ENCODE measurements at regions not wholly inside any gene's neighbourhood (a gene's known extent, or its start where the extent isn't known, plus 50 kb on each side); places are given as distances from the start of the nearest gene placed in this dataset.

DNA sequence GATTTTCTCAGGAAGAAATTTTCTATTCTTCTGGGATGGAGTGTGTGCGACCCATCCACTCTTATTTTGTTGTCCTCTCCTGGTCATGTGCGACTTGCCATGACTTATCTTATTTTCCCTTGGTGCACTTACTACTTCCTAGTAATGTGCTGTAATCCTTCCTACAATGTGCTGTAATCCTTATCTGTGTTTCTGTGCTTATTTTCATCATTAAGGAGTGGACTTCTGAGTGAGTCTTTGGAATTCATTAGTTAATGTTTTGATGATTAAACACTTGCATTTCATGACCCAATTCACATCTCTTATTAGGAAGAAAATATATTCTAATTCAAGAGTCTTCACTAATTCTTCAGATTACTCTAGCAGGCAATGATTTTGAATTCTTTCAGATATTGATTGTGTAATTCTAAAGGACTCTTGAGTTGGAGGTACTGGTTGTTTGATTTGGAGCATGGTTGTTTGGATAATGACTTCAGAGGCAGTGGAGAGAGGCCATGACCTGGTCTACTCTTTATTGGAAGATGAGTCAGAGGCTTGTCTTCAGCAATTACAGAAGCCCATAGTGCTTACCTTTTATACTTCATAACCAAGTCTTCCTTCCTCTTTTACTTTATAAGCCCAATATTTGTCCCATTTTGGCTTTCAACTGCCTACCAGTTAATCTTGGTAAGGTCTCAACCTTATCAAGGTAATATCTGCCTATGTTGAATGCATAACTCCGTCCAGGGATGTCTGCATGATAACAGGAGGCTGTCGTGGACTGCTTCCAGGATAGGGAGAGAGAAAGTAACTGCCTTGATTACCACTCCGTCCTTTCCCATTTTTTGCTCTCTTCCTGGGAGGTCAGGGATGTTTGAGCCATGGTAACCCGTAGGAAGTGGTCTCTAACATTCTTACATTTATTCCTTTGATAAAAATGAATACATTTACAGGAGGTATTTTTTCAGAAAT lies 278.3 kb upstream of the SP8 start:
- no peak for ATAC-seq
- Histone ChIP-seq H3K9me3 (no peaks in the 10 kb centered on the region), H3K27me3 (no peaks in the 10 kb centered on the region), H3K4me3 (no peak overlapping the region), H3K4me1 (no peaks in the 10 kb centered on the region), H3K36me3 (no peaks in the 10 kb centered on the region), H3K27ac (no peak overlapping the region)
- 72 to 81% methylated on average over 6 of the region's 6 CpGs for WGBS, 2 donors (ENCODE audit: low coverage in 1 of 2)
- no peak for TF ChIP-seq POLR2AphosphoS5 (IDR thresholded peaks at IDR 0.05)
- no peak for TF ChIP-seq EP300 (IDR thresholded peaks at IDR 0.05)
- TF ChIP-seq, protein P1, sequence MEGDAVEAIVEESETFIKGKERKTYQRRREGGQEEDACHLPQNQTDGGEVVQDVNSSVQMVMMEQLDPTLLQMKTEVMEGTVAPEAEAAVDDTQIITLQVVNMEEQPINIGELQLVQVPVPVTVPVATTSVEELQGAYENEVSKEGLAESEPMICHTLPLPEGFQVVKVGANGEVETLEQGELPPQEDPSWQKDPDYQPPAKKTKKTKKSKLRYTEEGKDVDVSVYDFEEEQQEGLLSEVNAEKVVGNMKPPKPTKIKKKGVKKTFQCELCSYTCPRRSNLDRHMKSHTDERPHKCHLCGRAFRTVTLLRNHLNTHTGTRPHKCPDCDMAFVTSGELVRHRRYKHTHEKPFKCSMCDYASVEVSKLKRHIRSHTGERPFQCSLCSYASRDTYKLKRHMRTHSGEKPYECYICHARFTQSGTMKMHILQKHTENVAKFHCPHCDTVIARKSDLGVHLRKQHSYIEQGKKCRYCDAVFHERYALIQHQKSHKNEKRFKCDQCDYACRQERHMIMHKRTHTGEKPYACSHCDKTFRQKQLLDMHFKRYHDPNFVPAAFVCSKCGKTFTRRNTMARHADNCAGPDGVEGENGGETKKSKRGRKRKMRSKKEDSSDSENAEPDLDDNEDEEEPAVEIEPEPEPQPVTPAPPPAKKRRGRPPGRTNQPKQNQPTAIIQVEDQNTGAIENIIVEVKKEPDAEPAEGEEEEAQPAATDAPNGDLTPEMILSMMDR (IDR thresholded peaks at IDR 0.05) = no peak
- TF ChIP-seq POLR2A (IDR thresholded peaks at IDR 0.05) = no peak

- ATAC-seq = no peak
- H3K36me3 ChIP-seq = no peaks in the 10 kb centered on the region
- H3K27ac ChIP-seq = no peak overlapping the region
- 77 to 78% methylated on average over 4 of the region's 4 CpGs for WGBS, 2 donors (ENCODE audit: low coverage in 1 of 2)
- TF ChIP-seq POLR2A (IDR thresholded peaks at IDR 0.05) = no peak
- TF ChIP-seq, protein P1 (IDR thresholded peaks at IDR 0.05) = no peak
- TF ChIP-seq POLR2AphosphoS5 (IDR thresholded peaks at IDR 0.05) = no peak
- TF ChIP-seq EP300 (IDR thresholded peaks at IDR 0.05) = no peak
- H3K4me1 ChIP-seq = peaks cover 0 to 10% (median 0%) of the 10 kb centered on the region in 3 donors
- H3K27me3 ChIP-seq = no peaks in the 10 kb centered on the region
- no peak overlapping the region for H3K4me3 ChIP-seq
- H3K9me3 ChIP-seq = no peaks in the 10 kb centered on the region
Observed at GRCh38 chr7:21066221-21066620, 279.5 kb upstream of the SP8 start.

DNA sequence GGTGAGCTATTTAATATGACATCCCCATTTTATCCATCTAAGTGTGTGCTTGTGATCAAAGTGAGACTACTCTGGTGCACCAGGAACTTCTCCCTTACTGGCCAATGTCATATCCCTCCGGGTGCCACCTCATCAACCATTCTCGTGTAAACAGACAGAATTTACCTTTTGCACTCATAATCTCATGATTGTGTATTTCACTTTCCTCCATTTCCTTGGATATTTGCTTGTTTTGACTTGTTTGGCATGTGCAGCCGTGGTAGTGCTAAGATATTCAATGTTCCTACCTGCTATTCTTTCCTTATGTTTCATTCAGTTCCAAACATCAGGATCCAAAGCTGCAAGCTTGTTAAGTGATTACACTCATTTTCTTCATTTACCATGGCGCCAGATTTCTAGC lies 280.5 kb upstream of the SP8 start:
- no peak overlapping the region for H3K27ac ChIP-seq
- H3K4me1 ChIP-seq = peaks cover 0 to 17% (median 0%) of the 10 kb centered on the region in 3 donors
- TF ChIP-seq POLR2AphosphoS5 (IDR thresholded peaks at IDR 0.05) (no peak), EP300 (IDR thresholded peaks at IDR 0.05) (no peak), POLR2A (IDR thresholded peaks at IDR 0.05) (no peak)
- TF ChIP-seq, protein P1 (IDR thresholded peaks at IDR 0.05) = no peak
- ATAC-seq = no peak
- H3K27me3 ChIP-seq = no peaks in the 10 kb centered on the region
- H3K9me3 ChIP-seq = no peaks in the 10 kb centered on the region
- 56 to 71% methylated on average over 4 of the region's 4 CpGs for WGBS, 2 donors (ENCODE audit: low coverage in 1 of 2)
- H3K4me3 ChIP-seq = no peak overlapping the region
- no peaks in the 10 kb centered on the region for H3K36me3 ChIP-seq

DNA sequence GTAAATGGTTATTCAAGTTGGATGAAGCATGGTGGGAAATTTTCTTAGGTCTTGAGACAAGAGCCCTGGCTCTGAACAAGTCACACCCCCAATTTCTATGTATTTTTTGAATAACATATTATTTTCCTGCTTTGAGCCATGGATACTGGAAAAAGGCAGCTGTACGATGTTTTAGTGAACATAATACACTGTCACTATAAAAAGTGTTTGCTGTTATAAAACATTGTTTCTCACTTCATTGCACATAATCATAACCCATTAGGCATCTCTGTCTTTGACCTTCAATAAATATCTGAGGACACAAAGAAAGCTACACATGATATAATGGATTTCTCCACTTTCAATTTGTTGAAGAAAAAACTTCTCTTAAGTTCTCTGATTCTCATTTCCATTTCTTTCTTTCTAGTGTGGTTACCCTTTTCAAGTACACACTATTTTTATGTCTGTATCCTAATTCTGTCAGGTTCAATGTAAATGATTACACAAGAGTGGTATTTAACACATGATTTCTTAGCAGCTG lies 283.9 kb upstream of the SP8 start:
- H3K27me3 ChIP-seq = no peaks in the 10 kb centered on the region
- TF ChIP-seq EP300 (IDR thresholded peaks at IDR 0.05) (no peak), POLR2A (IDR thresholded peaks at IDR 0.05) (no peak), POLR2AphosphoS5 (IDR thresholded peaks at IDR 0.05) (no peak)
- TF ChIP-seq, protein P1 (IDR thresholded peaks at IDR 0.05) = no peak
- no peaks in the 10 kb centered on the region for H3K9me3 ChIP-seq
- H3K36me3 ChIP-seq = no peaks in the 10 kb centered on the region
- H3K4me1 ChIP-seq = peaks cover 0 to 17% (median 0%) of the 10 kb centered on the region in 3 donors
- no peak for ATAC-seq
- WGBS, 2 donors (ENCODE audit: low coverage in 1 of 2) = 15 to 22% methylated on average over 1 of the region's 1 CpG
- no peak overlapping the region for H3K27ac ChIP-seq
- no peak overlapping the region for H3K4me3 ChIP-seq

All from gastroesophageal sphincter (tissue), 4 donors.